Transverse colon (tissue), 3 donors: ENCODE measurements at regions not wholly inside any gene's neighbourhood (a gene's known extent, or its start where the extent isn't known, plus 50 kb on each side); places are given as distances from the start of the nearest gene placed in this dataset.

Experiments
- EP300 ChIP-seq: sonication (generic); formaldehyde crosslinking; IDR thresholded peaks from one replicate; pipeline ENCODE4 v1.6.1; 2017; ENCODE audit warnings: antibody characterized with exemption, low read depth
- POLR2A ChIP-seq: fragments of 450-650 bp; IDR thresholded peaks from one replicate; pipeline ENCODE4 v1.6.1; 2016; ENCODE audit warnings: antibody characterized with exemption, mild to moderate bottlenecking, moderate library complexity
- TF ChIP-seq, protein P1 (sequence below), 5 experiments: fragments of 200-600 bp in 3 of 5; fragments of 450-650 bp in 2 of 5; sonication (generic) in 3 of 5; IDR thresholded peaks; 1 replicate in 2 of 5; 2 replicates in 3 of 5; pipeline ENCODE4 v1.5.1; 2016 to 2017; ENCODE audit warnings: antibody characterized with exemption in 5 of 5, inconsistent platforms in 3 of 5, mild to moderate bottlenecking in 2 of 5, moderate library complexity in 1 of 5

GRCh38 chr10:117945651-117946050 is 101.1 kb downstream of the RAB11FIP2 start:
- TF ChIP-seq, protein P1, sequence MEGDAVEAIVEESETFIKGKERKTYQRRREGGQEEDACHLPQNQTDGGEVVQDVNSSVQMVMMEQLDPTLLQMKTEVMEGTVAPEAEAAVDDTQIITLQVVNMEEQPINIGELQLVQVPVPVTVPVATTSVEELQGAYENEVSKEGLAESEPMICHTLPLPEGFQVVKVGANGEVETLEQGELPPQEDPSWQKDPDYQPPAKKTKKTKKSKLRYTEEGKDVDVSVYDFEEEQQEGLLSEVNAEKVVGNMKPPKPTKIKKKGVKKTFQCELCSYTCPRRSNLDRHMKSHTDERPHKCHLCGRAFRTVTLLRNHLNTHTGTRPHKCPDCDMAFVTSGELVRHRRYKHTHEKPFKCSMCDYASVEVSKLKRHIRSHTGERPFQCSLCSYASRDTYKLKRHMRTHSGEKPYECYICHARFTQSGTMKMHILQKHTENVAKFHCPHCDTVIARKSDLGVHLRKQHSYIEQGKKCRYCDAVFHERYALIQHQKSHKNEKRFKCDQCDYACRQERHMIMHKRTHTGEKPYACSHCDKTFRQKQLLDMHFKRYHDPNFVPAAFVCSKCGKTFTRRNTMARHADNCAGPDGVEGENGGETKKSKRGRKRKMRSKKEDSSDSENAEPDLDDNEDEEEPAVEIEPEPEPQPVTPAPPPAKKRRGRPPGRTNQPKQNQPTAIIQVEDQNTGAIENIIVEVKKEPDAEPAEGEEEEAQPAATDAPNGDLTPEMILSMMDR (IDR thresholded peaks at IDR 0.05), result no peak
- TF ChIP-seq POLR2A (no peak), EP300 (no peak)
